MM.1S (cell line): ENCODE measurements at regions not wholly inside any gene's neighbourhood (a gene's known extent, or its start where the extent isn't known, plus 50 kb on each side); places are given as distances from the start of the nearest gene placed in this dataset.

Experiments
- DNase-seq: peaks from one replicate; pipeline ENCODE4 v3.0.0-alpha.2; 2015
- H2AFZ ChIP-seq: fragments of 300-600 bp; sonication (generic); 2 replicates; pipeline ENCODE4 v1.6.0; 2016; ENCODE audit warnings: antibody characterized with exemption, low read length
- H3F3A ChIP-seq: fragments of 300-600 bp; sonication (generic); 2 replicates; pipeline ENCODE4 v1.6.1; 2016; ENCODE audit warnings: mild to moderate bottlenecking, antibody characterized with exemption, low read length, moderate library complexity, mixed read lengths; ENCODE audit not compliant: insufficient read depth
- H3K27ac ChIP-seq: fragments of 300-600 bp; sonication (generic); 2 replicates; pipeline ENCODE4 v1.5.1; 2016; ENCODE audit warnings: mild to moderate bottlenecking, low read length
- H3K27me3 ChIP-seq: fragments of 300-600 bp; sonication (generic); replicated peaks from 2 replicates; pipeline ENCODE4 v1.6.0; 2016; ENCODE audit warnings: low read length; ENCODE audit not compliant: insufficient read depth
- H3K36me3 ChIP-seq: fragments of 300-600 bp; sonication (generic); replicated peaks from 2 replicates; pipeline ENCODE4 v1.6.1; 2016; ENCODE audit warnings: mild to moderate bottlenecking, low read length, mixed read lengths; ENCODE audit not compliant: insufficient read depth
- H3K4me1 ChIP-seq: fragments of 300-600 bp; sonication (generic); 2 replicates; pipeline ENCODE4 v1.6.1; 2016; ENCODE audit warnings: low read length, mixed read lengths
- H3K4me2 ChIP-seq: fragments of 300-600 bp; sonication (generic); 2 replicates; pipeline ENCODE4 v1.6.0; 2016; ENCODE audit warnings: low read depth, low read length
- H3K4me3 ChIP-seq: fragments of 300-600 bp; sonication (generic); 2 replicates; pipeline ENCODE4 v1.5.1; 2016; ENCODE audit warnings: low read length, mixed read lengths
- H3K79me2 ChIP-seq: fragments of 300-600 bp; sonication (generic); 2 replicates; pipeline ENCODE4 v1.6.1; 2016; ENCODE audit warnings: mixed run types, low read length, mixed read lengths
- H3K9ac ChIP-seq: fragments of 300-600 bp; sonication (generic); 2 replicates; pipeline ENCODE4 v1.6.1; 2016; ENCODE audit warnings: low read length, mixed read lengths
- H3K9me2 ChIP-seq: fragments of 300-600 bp; sonication (generic); replicated peaks from 2 replicates; pipeline ENCODE4 v1.6.1; 2016; ENCODE audit warnings: mild to moderate bottlenecking, low read length, mixed read lengths; ENCODE audit not compliant: insufficient read depth
- H3K9me3 ChIP-seq: fragments of 300-600 bp; sonication (generic); replicated peaks from 2 replicates; pipeline ENCODE4 v1.6.1; 2016; ENCODE audit warnings: mild to moderate bottlenecking, low read length, mixed read lengths; ENCODE audit not compliant: insufficient read depth
- H4K20me1 ChIP-seq: fragments of 300-600 bp; sonication (generic); 2 replicates; pipeline ENCODE4 v1.6.1; 2016; ENCODE audit warnings: mild to moderate bottlenecking, low read length, moderate library complexity, mixed read lengths; ENCODE audit not compliant: insufficient read depth
- CTCF ChIP-seq: fragments of 300-600 bp; sonication (generic); IDR thresholded peaks from 2 replicates; pipeline ENCODE4 v1.5.1; 2016; ENCODE audit warnings: antibody characterized with exemption, low read length, mixed read lengths
- EZH2 ChIP-seq: fragments of 300-600 bp; sonication (generic); optimal IDR thresholded peaks from 2 replicates; pipeline ENCODE3; 2017; ENCODE audit warnings: low read depth, mild to moderate bottlenecking, antibody characterized with exemption, low read length, mixed read lengths
- EZH2phosphoT487 ChIP-seq: fragments of 300-600 bp; sonication (generic); IDR thresholded peaks from 2 replicates; pipeline ENCODE4 v1.6.1; 2018; ENCODE audit warnings: antibody characterized with exemption, low read length

DNA sequence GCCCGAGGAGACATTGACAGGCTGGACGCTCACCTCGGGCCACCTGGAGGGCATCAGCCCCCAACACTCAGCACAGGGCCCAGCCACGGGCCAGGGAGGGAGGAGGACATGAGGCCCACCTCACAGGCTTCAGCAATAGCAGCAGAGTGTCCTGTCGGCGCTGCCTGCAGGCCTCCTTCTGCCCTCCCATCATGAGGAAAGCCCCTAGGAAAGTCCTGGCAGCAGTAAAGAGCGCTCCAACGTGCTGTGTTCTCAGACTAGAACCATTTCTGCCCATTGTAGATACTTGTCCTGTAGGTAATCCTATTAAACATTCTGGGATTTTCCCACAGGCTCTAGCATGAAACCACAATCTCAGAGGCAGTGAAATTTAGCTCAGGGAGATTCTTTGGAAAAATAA, 62.0 kb upstream of the GALNT2 start:
- H2AFZ ChIP-seq: no peak overlapping the region
- DNase-seq: no peak
- no peak overlapping the region for H3K27ac ChIP-seq
- no peaks in the 10 kb centered on the region for H3K9me3 ChIP-seq
- H3K27me3 ChIP-seq: no peaks in the 10 kb centered on the region
- H3K9me2 ChIP-seq: no peaks in the 10 kb centered on the region
- H3K4me2 ChIP-seq: no peak overlapping the region
- no peaks in the 10 kb centered on the region for H4K20me1 ChIP-seq
- no peaks in the 10 kb centered on the region for H3K4me1 ChIP-seq
- no peak for TF ChIP-seq EZH2
- no peak for TF ChIP-seq CTCF
- no peak for TF ChIP-seq EZH2phosphoT487
- H3K4me3 ChIP-seq: no peak overlapping the region
- no peaks in the 10 kb centered on the region for H3K36me3 ChIP-seq
- H3F3A ChIP-seq: no peaks in the 10 kb centered on the region
- H3K9ac ChIP-seq: no peak overlapping the region
- no peaks in the 10 kb centered on the region for H3K79me2 ChIP-seq

DNA sequence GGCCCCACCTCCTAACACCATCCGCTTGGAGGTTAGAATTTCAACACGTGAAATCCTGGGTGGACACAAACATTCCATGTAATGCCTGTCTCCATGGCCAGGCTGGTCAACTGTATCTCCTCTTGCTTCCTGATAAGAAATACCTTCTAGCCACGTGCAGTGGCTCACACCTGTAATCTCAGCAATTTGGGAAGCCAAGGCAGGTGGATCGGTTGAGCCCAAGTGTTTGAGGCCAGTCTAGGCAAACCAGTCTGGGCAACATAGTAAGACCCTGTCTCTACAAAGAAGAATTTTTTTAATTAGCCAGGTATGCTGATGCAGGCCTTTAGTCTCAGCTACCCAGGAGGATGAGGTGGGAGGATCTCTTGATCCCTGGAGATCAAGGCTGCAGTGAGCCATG, 58.3 kb upstream of the GALNT2 start:
- Histone ChIP-seq H3K9me2 (no peaks in the 10 kb centered on the region), H2AFZ (no peak overlapping the region), H3F3A (no peaks in the 10 kb centered on the region), H3K79me2 (no peaks in the 10 kb centered on the region), H3K27me3 (no peaks in the 10 kb centered on the region), H3K36me3 (no peaks in the 10 kb centered on the region), H3K4me3 (no peak overlapping the region), H4K20me1 (no peaks in the 10 kb centered on the region), H3K4me2 (no peak overlapping the region), H3K9me3 (no peaks in the 10 kb centered on the region), H3K4me1 (no peaks in the 10 kb centered on the region), H3K9ac (no peak overlapping the region), H3K27ac (no peak overlapping the region)
- TF ChIP-seq EZH2phosphoT487: no peak
- TF ChIP-seq CTCF: no peak
- TF ChIP-seq EZH2: no peak
- no peak for DNase-seq

DNA sequence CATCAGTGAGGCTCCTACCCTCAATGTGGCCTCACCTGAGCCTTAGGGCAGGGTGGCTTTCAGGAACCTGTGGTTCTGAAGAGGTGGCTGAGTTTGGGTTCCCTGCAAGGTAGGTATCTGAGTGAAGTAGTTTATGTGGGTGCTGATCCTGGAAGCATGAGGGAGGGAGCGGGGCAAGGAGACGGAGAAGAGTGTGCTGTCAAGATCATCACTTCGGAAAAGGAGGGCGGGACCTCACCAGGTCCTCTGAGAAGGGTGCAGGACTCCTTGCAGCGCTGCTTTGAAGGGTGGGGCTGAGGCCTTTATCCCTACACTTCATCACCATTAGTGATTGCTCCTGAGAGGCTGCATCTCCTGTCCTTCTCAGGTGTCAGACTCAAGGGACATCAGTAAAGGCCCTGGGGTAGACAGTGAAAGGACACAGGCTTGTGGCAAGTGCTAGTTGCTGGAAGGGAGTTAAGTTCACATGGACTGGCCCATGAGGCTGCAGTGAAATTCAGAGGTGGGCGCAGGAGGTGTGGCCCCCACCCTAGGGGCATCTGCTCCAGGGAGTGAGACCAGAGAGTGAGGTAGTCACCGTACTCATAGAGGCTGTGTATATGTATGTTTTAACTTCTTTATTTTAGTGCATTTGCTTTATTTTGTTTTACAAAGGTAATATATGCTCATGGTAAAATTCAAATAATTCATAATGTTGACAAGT, 57.3 kb upstream of the GALNT2 start:
- Histone ChIP-seq H3K4me3 (no peak overlapping the region), H3K9ac (no peak overlapping the region), H3K27me3 (no peaks in the 10 kb centered on the region), H2AFZ (no peak overlapping the region), H3K79me2 (no peaks in the 10 kb centered on the region), H3K27ac (no peak overlapping the region), H3K9me3 (no peaks in the 10 kb centered on the region), H3F3A (no peaks in the 10 kb centered on the region), H4K20me1 (no peaks in the 10 kb centered on the region), H3K4me1 (no peaks in the 10 kb centered on the region), H3K9me2 (no peaks in the 10 kb centered on the region), H3K36me3 (no peaks in the 10 kb centered on the region), H3K4me2 (no peak overlapping the region)
- no peak for DNase-seq
- TF ChIP-seq EZH2phosphoT487 (no peak), EZH2 (no peak), CTCF (no peak)
